T-cell (primary cell): ENCODE measurements at regions not wholly inside any gene's neighbourhood (a gene's known extent, or its start where the extent isn't known, plus 50 kb on each side); places are given as distances from the start of the nearest gene placed in this dataset.

Source experiments
- ATAC-seq, 4 experiments: fragments of 200-7000 bp in 3 of 4; fragments of 150-1000 bp in 1 of 4; cut with Tn5 transposase; replicated peaks in 1 of 4; 1 replicate in 3 of 4; 2 replicates in 1 of 4; pipeline ENCODE4 v1.10.0; 2021; ENCODE audit warnings: moderate library complexity in 3 of 4, mild to moderate bottlenecking in 2 of 4, moderate number of reproducible peaks in 1 of 4
- CTCF ChIA-PET, 2 donors: fragments of 300-600 bp; sonication (Branson Sonifier 250); formaldehyde crosslinking; loops; one replicate each; lab custom pipeline; 2022; ENCODE audit warnings: antibody characterized with exemption in 2 of 2; lab: Charles Lee
- POLR2A ChIA-PET, 2 donors: fragments of 300-600 bp; sonication (Branson Sonifier 250); formaldehyde crosslinking; loops; one replicate each; lab custom pipeline; 2022; ENCODE audit warnings: antibody characterized with exemption in 2 of 2; lab: Charles Lee
- DNase-seq, 35 experiments: peaks; one replicate each; pipeline versions ENCODE4 v3.0.0 to v3.0.0-alpha.2; 2013 to 2023
- H3K27ac ChIP-seq: one replicate; pipeline ENCODE4 v1.5.1; 2013; ENCODE audit warnings: low read length
- H3K27me3 ChIP-seq, 2 experiments: replicated peaks in 1 of 2; 1 replicate in 1 of 2; 2 replicates in 1 of 2; pipeline versions ENCODE4 v1.6.1 to v1.7.0; 2013; ENCODE audit warnings: low read length in 1 of 2, mixed read lengths in 1 of 2; ENCODE audit not compliant: control insufficient read depth in 2 of 2, insufficient read depth in 2 of 2; ENCODE audit errors: extremely low read depth in 1 of 2
- H3K36me3 ChIP-seq, 2 donors: 1 replicate in 1 of 2; 2 replicates in 1 of 2; pipeline versions ENCODE4 v1.6.1 to v1.7.0; 2013; ENCODE audit warnings: low read length in 1 of 2; ENCODE audit not compliant: control insufficient read depth in 2 of 2, insufficient read depth in 1 of 2; ENCODE audit errors: extremely low read depth in 1 of 2
- H3K4me1 ChIP-seq, 2 experiments: 1 replicate in 1 of 2; 2 replicates in 1 of 2; pipeline versions ENCODE4 v1.6.1 to v1.7.0; 2013; ENCODE audit warnings: low read length in 2 of 2, mixed read lengths in 1 of 2; ENCODE audit not compliant: insufficient read depth in 2 of 2, control insufficient read depth in 1 of 2; ENCODE audit errors: extremely low read depth in 1 of 2
- H3K4me3 ChIP-seq, 2 donors: 1 replicate in 1 of 2; 2 replicates in 1 of 2; pipeline versions ENCODE4 v1.5.1 to v1.7.0; 2013; ENCODE audit warnings: mild to moderate bottlenecking in 2 of 2, low read length in 1 of 2, moderate library complexity in 1 of 2; ENCODE audit not compliant: control insufficient read depth in 1 of 2; ENCODE audit errors: extremely low read depth in 1 of 2
- H3K9me3 ChIP-seq: 2 replicates; pipeline ENCODE4 v1.7.0; 2013
- H3K27ac Mint-ChIP-seq, 2 donors: one replicate each; pipeline ENCODE4 v1.8.0; 2020 to 2021; ENCODE audit warnings: mild to moderate bottlenecking in 2 of 2, mixed read lengths in 2 of 2
- H3K27me3 Mint-ChIP-seq, 2 donors: one replicate each; pipeline ENCODE4 v1.8.0; 2021 to 2022; ENCODE audit warnings: mixed read lengths in 2 of 2
- H3K36me3 Mint-ChIP-seq: one replicate; pipeline ENCODE4 v1.8.0; 2021; ENCODE audit warnings: mixed read lengths
- H3K4me1 Mint-ChIP-seq, 3 donors: one replicate each; pipeline ENCODE4 v1.8.0; 2020 to 2022; ENCODE audit warnings: mixed read lengths in 3 of 3, mild to moderate bottlenecking in 1 of 3
- H3K4me3 Mint-ChIP-seq, 3 donors: one replicate each; pipeline ENCODE4 v1.8.0; 2020 to 2022; ENCODE audit warnings: mild to moderate bottlenecking in 3 of 3, mixed read lengths in 3 of 3, moderate library complexity in 3 of 3
- H3K9me3 Mint-ChIP-seq, 3 donors: one replicate each; pipeline ENCODE4 v1.8.0; 2020 to 2022; ENCODE audit warnings: mixed read lengths in 3 of 3
- WGBS: methylation state at CpG from one replicate; pipeline ENCODE4 v1.1.5; 2013; ENCODE audit warnings: missing lambda C conversion rate; ENCODE audit not compliant: insufficient coverage; 5-methylcytosine and 5-hydroxymethylcytosine counted together

- Histone ChIP-seq H3K27me3 (peaks cover 0 to 13% of the 10 kb centered on the region in 2 experiments), H3K9me3 (no peaks in the 10 kb centered on the region), H3K27ac (no peak overlapping the region), H3K36me3 (no peaks in the 10 kb centered on the region), H3K4me1 (no peaks in the 10 kb centered on the region), H3K4me3 (no peak overlapping the region)
- Mint-ChIP-seq H3K27ac (no peak overlapping the region), H3K27me3 (peaks cover 13 to 30% of the 10 kb centered on the region in 2 donors), H3K4me3 (no peak overlapping the region), H3K36me3 (no peaks in the 10 kb centered on the region), H3K9me3 (no peaks in the 10 kb centered on the region), H3K4me1 (no peaks in the 10 kb centered on the region)
- POLR2A ChIA-PET: no interaction called here
- CTCF ChIA-PET: no interaction called here
- ATAC-seq (no peak), DNase-seq (no peak)
- 78% methylated on average over 1 of the region's 3 CpGs for WGBS
Measured at GRCh38 chr11:113563766-113564526, 88.7 kb upstream of the DRD2 start.

DNA sequence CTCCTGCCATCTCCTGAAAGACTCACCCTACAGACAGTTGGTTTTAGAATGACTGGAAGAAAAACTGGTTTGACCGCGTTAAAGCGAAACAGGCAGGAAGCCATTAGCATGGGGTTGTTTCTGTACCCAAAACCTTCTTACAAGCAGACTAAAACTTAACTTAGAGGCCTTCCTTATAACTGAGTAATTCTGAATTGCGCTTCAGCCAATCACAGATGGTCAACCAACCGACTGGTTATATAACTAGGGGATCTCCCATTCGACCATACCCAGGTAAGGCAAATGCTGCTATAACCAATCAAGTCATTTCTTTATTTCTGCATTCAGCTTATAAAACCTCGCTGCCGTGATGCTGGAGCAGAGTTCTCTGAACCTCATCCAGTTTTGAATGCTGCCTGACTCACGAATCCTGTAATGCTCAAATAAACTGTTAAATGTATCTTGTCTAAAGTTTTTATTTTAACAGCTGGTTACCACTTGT, 87.8 kb upstream of the DRD2 start:
- 20% methylated on average over 1 of the region's 9 CpGs for WGBS
- Histone ChIP-seq H3K27ac (no peak overlapping the region), H3K4me3 (no peak overlapping the region), H3K4me1 (no peaks in the 10 kb centered on the region), H3K9me3 (no peaks in the 10 kb centered on the region), H3K36me3 (no peaks in the 10 kb centered on the region), H3K27me3 (peaks cover 0 to 10% of the 10 kb centered on the region in 2 experiments)
- DNase-seq: no peak
- H3K27ac Mint-ChIP-seq: no peak overlapping the region
- ChIA-PET POLR2A (no interaction called here), CTCF (no interaction called here)
- no peaks in the 10 kb centered on the region for H3K4me1 Mint-ChIP-seq
- H3K9me3 Mint-ChIP-seq: no peaks in the 10 kb centered on the region
- no peaks in the 10 kb centered on the region for H3K36me3 Mint-ChIP-seq
- peaks cover 12 to 29% of the 10 kb centered on the region in 2 donors for H3K27me3 Mint-ChIP-seq
- no peak overlapping the region for H3K4me3 Mint-ChIP-seq
- no peak for ATAC-seq

DNA sequence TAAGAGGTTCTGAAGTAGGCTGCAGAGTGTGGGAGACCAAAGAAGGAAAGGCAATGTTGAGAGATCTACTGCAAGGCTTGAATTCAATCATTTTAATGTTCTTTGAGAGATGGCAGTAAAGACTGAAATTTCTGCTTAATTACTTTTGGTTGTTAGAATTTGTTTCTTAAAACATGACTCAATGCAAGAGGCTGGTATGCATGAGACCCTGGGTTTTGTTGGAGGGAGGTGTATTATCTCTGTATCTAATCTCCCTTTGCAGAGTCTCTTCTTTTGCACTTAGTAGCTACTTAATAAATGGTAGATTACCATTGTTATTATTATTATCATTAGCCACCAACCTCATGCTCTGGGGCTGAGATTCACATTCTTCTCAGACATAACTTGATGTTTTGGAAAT, 87.4 kb upstream of the DRD2 start:
- H3K4me1 ChIP-seq: no peaks in the 10 kb centered on the region
- Mint-ChIP-seq H3K36me3 (no peaks in the 10 kb centered on the region), H3K27me3 (peaks cover 9 to 27% of the 10 kb centered on the region in 2 donors), H3K4me3 (no peak overlapping the region), H3K27ac (no peak overlapping the region), H3K9me3 (no peaks in the 10 kb centered on the region), H3K4me1 (no peaks in the 10 kb centered on the region)
- peaks cover 0 to 7% of the 10 kb centered on the region in 2 experiments for H3K27me3 ChIP-seq
- ChIA-PET POLR2A (no interaction called here), CTCF (no interaction called here)
- DNase-seq (no peak), ATAC-seq (no peak)
- no peaks in the 10 kb centered on the region for H3K36me3 ChIP-seq
- H3K27ac ChIP-seq: no peak overlapping the region
- H3K4me3 ChIP-seq: no peak overlapping the region
- no peaks in the 10 kb centered on the region for H3K9me3 ChIP-seq

- ATAC-seq (no peak), DNase-seq (no peak)
- POLR2A ChIA-PET: no interaction called here
- Histone ChIP-seq H3K9me3 (no peaks in the 10 kb centered on the region), H3K4me1 (no peaks in the 10 kb centered on the region), H3K36me3 (no peaks in the 10 kb centered on the region), H3K27me3 (peaks cover 0 to 5% of the 10 kb centered on the region in 2 experiments), H3K27ac (no peak overlapping the region), H3K4me3 (no peak overlapping the region)
- no peak overlapping the region for H3K4me3 Mint-ChIP-seq
- H3K27ac Mint-ChIP-seq: no peak overlapping the region
- no peaks in the 10 kb centered on the region for H3K9me3 Mint-ChIP-seq
- WGBS: no CpG with 5 or more reads among the region's 4 CpGs
- H3K36me3 Mint-ChIP-seq: no peaks in the 10 kb centered on the region
- H3K4me1 Mint-ChIP-seq: no peaks in the 10 kb centered on the region
- peaks cover 1 to 13% of the 10 kb centered on the region in 2 donors for H3K27me3 Mint-ChIP-seq
- CTCF ChIA-PET: no interaction called here
Measured at GRCh38 chr11:113557926-113558325, 82.7 kb upstream of the DRD2 start.

GRCh38 chr11:113556036-113556435, 80.8 kb upstream of the DRD2 start:
- DNase-seq (no peak), ATAC-seq (no peak)
- H3K27me3 ChIP-seq: peaks cover 0 to 5% of the 10 kb centered on the region in 2 experiments
- H3K4me3 ChIP-seq: no peak overlapping the region
- 86% methylated on average over 1 of the region's 3 CpGs for WGBS
- ChIA-PET CTCF (no interaction called here), POLR2A (no interaction called here)
- peaks cover 2 to 16% of the 10 kb centered on the region in 2 donors for H3K27me3 Mint-ChIP-seq
- H3K4me3 Mint-ChIP-seq: no peak overlapping the region
- H3K4me1 ChIP-seq: no peaks in the 10 kb centered on the region
- no peak overlapping the region for H3K27ac ChIP-seq
- H3K36me3 ChIP-seq: no peaks in the 10 kb centered on the region
- no peaks in the 10 kb centered on the region for H3K9me3 ChIP-seq
- H3K4me1 Mint-ChIP-seq: no peaks in the 10 kb centered on the region
- H3K36me3 Mint-ChIP-seq: no peaks in the 10 kb centered on the region
- no peaks in the 10 kb centered on the region for H3K9me3 Mint-ChIP-seq
- no peak overlapping the region for H3K27ac Mint-ChIP-seq

- Histone ChIP-seq H3K9me3 (no peaks in the 10 kb centered on the region), H3K4me1 (no peaks in the 10 kb centered on the region), H3K27me3 (peaks cover 0 to 10% of the 10 kb centered on the region in 2 experiments), H3K27ac (no peak overlapping the region), H3K4me3 (no peak overlapping the region), H3K36me3 (no peaks in the 10 kb centered on the region)
- Mint-ChIP-seq H3K27me3 (peaks cover 5 to 22% of the 10 kb centered on the region in 2 donors), H3K4me1 (no peaks in the 10 kb centered on the region), H3K27ac (no peak overlapping the region), H3K9me3 (no peaks in the 10 kb centered on the region), H3K36me3 (no peaks in the 10 kb centered on the region), H3K4me3 (no peak overlapping the region)
- no CpG with 5 or more reads among the region's 2 CpGs for WGBS
- ChIA-PET POLR2A (no interaction called here), CTCF (interaction anchor here in 1 of 2 donors (0.5 kb wide), 1 partner anchor 597 kb away, joined by 10 read pairs; no protein-coding TSS in a partner anchor)
- DNase-seq (no peak), ATAC-seq (no peak)
Measured at GRCh38 chr11:113555071-113555619, 79.9 kb upstream of the DRD2 start.
